ENCODE measurements at regions not wholly inside any gene's neighbourhood (a gene's known extent, or its start where the extent isn't known, plus 50 kb on each side); places are given as distances from the start of the nearest gene placed in this dataset.

GRCh38 chr1:70874063-70874462, 173.6 kb downstream of the PTGER3 start:
- no peaks in the 10 kb centered on the region; the same call in 1 of the 2 replicates for H3K27me3 ChIP-seq (replicated peaks; ENCODE audit: control insufficient read depth, insufficient read depth, low read length)
- no peak for TF ChIP-seq CTCF (IDR thresholded peaks at IDR 0.05; ENCODE audit: insufficient read depth, low read length, poor library complexity, severe bottlenecking)
- no peaks in the 10 kb centered on the region for H3K36me3 ChIP-seq (ENCODE audit: control insufficient read depth, insufficient read depth, low read length)
- H3K4me3 ChIP-seq (replicated peaks; ENCODE audit: low read depth, low read length) = no peak overlapping the region
- DNase-seq (ENCODE audit: extremely low read depth, insufficient read length) = no peak

DNA sequence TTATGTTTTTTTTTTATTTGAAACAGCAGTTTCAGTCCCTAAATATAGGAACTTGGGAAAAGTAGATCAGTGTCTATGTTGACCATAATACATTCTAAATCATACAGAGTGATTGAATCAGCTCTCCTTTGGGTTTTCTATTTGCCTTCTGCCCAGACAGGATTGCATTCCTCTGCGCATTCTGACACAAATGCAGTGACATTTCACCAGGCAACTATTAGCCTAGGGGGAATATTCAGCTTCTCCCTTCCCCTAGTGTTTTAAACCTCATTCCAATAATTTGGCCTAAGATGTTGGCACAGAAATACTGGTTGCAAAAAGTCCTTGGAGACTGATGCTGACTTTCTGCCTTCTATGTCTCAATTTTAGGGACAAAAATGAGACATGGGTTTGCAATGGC, 172.8 kb downstream of the PTGER3 start:
- DNase-seq (ENCODE audit: extremely low read depth, insufficient read length) = no peak
- Histone ChIP-seq H3K27me3 (replicated peaks; ENCODE audit: control insufficient read depth, insufficient read depth, low read length) (no peaks in the 10 kb centered on the region; the same call in 1 of the 2 replicates), H3K36me3 (ENCODE audit: control insufficient read depth, insufficient read depth, low read length) (no peaks in the 10 kb centered on the region), H3K4me3 (replicated peaks; ENCODE audit: low read depth, low read length) (no peak overlapping the region)
- TF ChIP-seq CTCF (IDR thresholded peaks at IDR 0.05; ENCODE audit: insufficient read depth, low read length, poor library complexity, severe bottlenecking) = no peak

DNA sequence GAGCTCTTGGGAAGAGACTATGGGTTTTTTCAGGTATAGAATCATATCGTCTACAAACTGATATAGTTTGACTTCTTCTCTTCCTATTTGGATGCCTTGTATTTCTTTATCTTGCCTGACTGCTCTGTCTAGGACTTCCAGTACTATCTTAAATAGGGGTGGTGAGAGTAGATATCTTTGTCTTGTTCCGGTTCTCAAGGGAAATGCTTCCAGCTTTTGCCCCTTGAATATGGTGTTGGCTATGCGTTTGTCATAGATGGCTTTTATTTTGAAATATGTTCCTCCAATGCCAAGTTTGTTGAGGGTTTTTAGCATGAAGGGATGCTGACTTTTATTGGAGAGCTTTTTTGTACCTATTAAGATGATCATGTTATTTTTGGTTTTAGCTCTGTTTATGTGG, 170.3 kb downstream of the PTGER3 start:
- no peaks in the 10 kb centered on the region; the same call in 1 of the 2 replicates for H3K27me3 ChIP-seq (replicated peaks; ENCODE audit: control insufficient read depth, insufficient read depth, low read length)
- no peak for DNase-seq (ENCODE audit: extremely low read depth, insufficient read length)
- TF ChIP-seq CTCF (IDR thresholded peaks at IDR 0.05; ENCODE audit: insufficient read depth, low read length, poor library complexity, severe bottlenecking) = no peak
- H3K36me3 ChIP-seq (ENCODE audit: control insufficient read depth, insufficient read depth, low read length) = no peaks in the 10 kb centered on the region
- no peak overlapping the region for H3K4me3 ChIP-seq (replicated peaks; ENCODE audit: low read depth, low read length)

GRCh38 chr1:70887936-70888335, 159.7 kb downstream of the PTGER3 start:
- no peaks in the 10 kb centered on the region; the same call in 1 of the 2 replicates for H3K27me3 ChIP-seq (replicated peaks; ENCODE audit: control insufficient read depth, insufficient read depth, low read length)
- no peaks in the 10 kb centered on the region for H3K36me3 ChIP-seq (ENCODE audit: control insufficient read depth, insufficient read depth, low read length)
- DNase-seq (ENCODE audit: extremely low read depth, insufficient read length) = no peak
- TF ChIP-seq CTCF (IDR thresholded peaks at IDR 0.05; ENCODE audit: insufficient read depth, low read length, poor library complexity, severe bottlenecking) = no peak
- H3K4me3 ChIP-seq (replicated peaks; ENCODE audit: low read depth, low read length) = no peak overlapping the region

GRCh38 chr1:70888722-70889121, 158.9 kb downstream of the PTGER3 start:
- Histone ChIP-seq H3K27me3 (replicated peaks; ENCODE audit: control insufficient read depth, insufficient read depth, low read length) (no peaks in the 10 kb centered on the region; the same call in 1 of the 2 replicates), H3K36me3 (ENCODE audit: control insufficient read depth, insufficient read depth, low read length) (no peaks in the 10 kb centered on the region), H3K4me3 (replicated peaks; ENCODE audit: low read depth, low read length) (no peak overlapping the region)
- no peak for TF ChIP-seq CTCF (IDR thresholded peaks at IDR 0.05; ENCODE audit: insufficient read depth, low read length, poor library complexity, severe bottlenecking)
- DNase-seq (ENCODE audit: extremely low read depth, insufficient read length) = no peak

GRCh38 chr1:70890408-70890807, 157.2 kb downstream of the PTGER3 start:
- no peak for DNase-seq (ENCODE audit: extremely low read depth, insufficient read length)
- Histone ChIP-seq H3K36me3 (ENCODE audit: control insufficient read depth, insufficient read depth, low read length) (no peaks in the 10 kb centered on the region), H3K27me3 (replicated peaks; ENCODE audit: control insufficient read depth, insufficient read depth, low read length) (no peaks in the 10 kb centered on the region; the same call in 1 of the 2 replicates), H3K4me3 (replicated peaks; ENCODE audit: low read depth, low read length) (no peak overlapping the region)
- TF ChIP-seq CTCF (IDR thresholded peaks at IDR 0.05; ENCODE audit: insufficient read depth, low read length, poor library complexity, severe bottlenecking) = no peak
